PC-3 (cell line): ENCODE measurements at regions not wholly inside any gene's neighbourhood (a gene's known extent, or its start where the extent isn't known, plus 50 kb on each side); places are given as distances from the start of the nearest gene placed in this dataset.

Experiments
- ATAC-seq: fragments of 200-7000 bp; cut with Tn5 transposase; 2 replicates; pipeline ENCODE4 v1.9.1; 2020; ENCODE audit warnings: mild to moderate bottlenecking, moderate library complexity
- BruUV-seq: library from RNA; stranded (reverse); fragments of 400-500 nt; replicated peaks from 2 replicates; lab custom pipeline; 2021; lab: Mats Ljungman, UMichigan
- CTCF ChIA-PET: fragments of 300-600 bp; sonication (Branson Sonifier 250); formaldehyde crosslinking; loops from one replicate; lab custom pipeline; 2022; ENCODE audit warnings: antibody characterized with exemption; lab: Charles Lee
- POLR2A ChIA-PET: fragments of 300-600 bp; sonication (Branson Sonifier 250); formaldehyde crosslinking; loops from one replicate; lab custom pipeline; 2022; ENCODE audit warnings: antibody characterized with exemption; ENCODE audit not compliant: unreplicated experiment; lab: Charles Lee
- DNase-seq: peaks from one replicate; pipeline ENCODE4 v3.0.0-alpha.2; 2015
- H2AFZ ChIP-seq: fragments of 300-600 bp; sonication (generic); 2 replicates; pipeline ENCODE4 v1.6.0; 2016; ENCODE audit warnings: antibody characterized with exemption, low read length
- H3F3A ChIP-seq: fragments of 300-600 bp; sonication (generic); one replicate; pipeline ENCODE4 v1.6.0; 2017; ENCODE audit warnings: antibody characterized with exemption, low read length, control low read depth, mild to moderate bottlenecking; ENCODE audit not compliant: unreplicated experiment
- H3K27ac ChIP-seq: fragments of 300-600 bp; sonication (generic); 2 replicates; pipeline ENCODE4 v1.5.1; 2016; ENCODE audit warnings: mild to moderate bottlenecking, low read length
- H3K27me3 ChIP-seq: fragments of 300-600 bp; sonication (generic); 2 replicates; pipeline ENCODE4 v1.6.1; 2016; ENCODE audit warnings: low read length, mixed read lengths
- H3K36me3 ChIP-seq: fragments of 300-600 bp; sonication (generic); 2 replicates; pipeline ENCODE4 v1.6.1; 2016; ENCODE audit warnings: low read depth, mixed run types, low read length, mixed read lengths
- H3K4me1 ChIP-seq: fragments of 300-600 bp; sonication (generic); 2 replicates; pipeline ENCODE4 v1.5.1; 2016; ENCODE audit warnings: low read length; ENCODE audit not compliant: insufficient read depth
- H3K4me2 ChIP-seq: fragments of 300-600 bp; sonication (generic); 2 replicates; pipeline ENCODE4 v1.6.0; 2016; ENCODE audit warnings: low read length
- H3K4me3 ChIP-seq: fragments of 300-600 bp; sonication (generic); 2 replicates; pipeline ENCODE4 v1.5.1; 2016; ENCODE audit warnings: mild to moderate bottlenecking, low read length, mixed read lengths
- H3K79me2 ChIP-seq: fragments of 300-600 bp; sonication (generic); 2 replicates; pipeline ENCODE4 v1.6.1; 2017; ENCODE audit warnings: low read length, mixed read lengths
- H3K9ac ChIP-seq: fragments of 300-600 bp; sonication (generic); 2 replicates; pipeline ENCODE4 v1.6.0; 2016; ENCODE audit warnings: mild to moderate bottlenecking, low read length
- H3K9me2 ChIP-seq: fragments of 300-600 bp; sonication (generic); replicated peaks from 2 replicates; pipeline ENCODE4 v1.6.1; 2016; ENCODE audit warnings: mixed run types, low read length, mixed read lengths
- H3K9me3 ChIP-seq: fragments of 300-600 bp; sonication (generic); 2 replicates; pipeline ENCODE4 v1.6.1; 2016; ENCODE audit warnings: low read length, mixed read lengths
- H4K20me1 ChIP-seq: fragments of 300-600 bp; sonication (generic); 2 replicates; pipeline ENCODE4 v1.6.1; 2016; ENCODE audit warnings: low read length, mixed read lengths
- EZH2 ChIP-seq: fragments of 300-600 bp; sonication (generic); IDR thresholded peaks from one replicate; pipeline ENCODE4 v1.6.1; 2017; ENCODE audit warnings: antibody characterized with exemption, mild to moderate bottlenecking, low read length; ENCODE audit not compliant: unreplicated experiment
- EZH2phosphoT487 ChIP-seq: fragments of 300-600 bp; sonication (generic); IDR thresholded peaks from 2 replicates; pipeline ENCODE4 v1.6.1; 2018; ENCODE audit warnings: mild to moderate bottlenecking, antibody characterized with exemption, low read length, borderline replicate concordance
- intact Hi-C: fragments of 100-400 bp; cut with micrococcal nuclease; formaldehyde crosslinking; loops from 2 replicates; pipeline ENCODE4 v1.9.0; 2023
- TF ChIP-seq, protein P1 (sequence below): fragments of 300-600 bp; sonication (generic); conservative IDR thresholded peaks from 2 replicates; pipeline ENCODE4 v1.5.1; 2017; ENCODE audit warnings: antibody characterized with exemption, low read depth, mild to moderate bottlenecking, low read length

DNA sequence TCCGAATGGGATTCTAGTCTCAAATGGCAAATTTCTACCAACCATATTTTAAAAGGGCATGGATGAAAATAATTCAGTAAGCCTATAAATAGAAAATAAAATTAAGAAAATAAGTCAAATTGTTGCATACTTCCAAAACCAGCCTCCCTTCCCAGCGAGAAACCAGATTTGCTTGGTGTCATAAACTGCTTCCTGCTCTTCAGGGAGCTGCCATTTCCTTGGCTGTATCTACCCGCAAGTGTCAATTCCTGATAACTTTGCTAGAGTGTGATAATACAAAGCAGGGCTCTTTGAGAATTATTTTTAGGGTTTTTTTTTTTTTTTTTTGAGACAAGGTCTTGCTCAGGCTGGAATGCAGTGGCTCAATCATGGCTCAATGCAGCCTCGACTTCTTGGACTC, 62.3 kb downstream of the S1PR1 start:
- DNase-seq, result no peak
- H3K27ac ChIP-seq, result no peak overlapping the region
- H3K27me3 ChIP-seq, result no peaks in the 10 kb centered on the region
- no TSS peak for BruUV-seq
- peaks cover 15% of the 10 kb centered on the region for H3K4me1 ChIP-seq
- H3F3A ChIP-seq, result no peaks in the 10 kb centered on the region
- H3K4me3 ChIP-seq, result no peak overlapping the region
- H3K36me3 ChIP-seq, result no peaks in the 10 kb centered on the region
- POLR2A ChIA-PET, result no interaction called here
- CTCF ChIA-PET, result interaction anchor here (1.1 kb wide), 1 partner anchor 10 kb away, joined by 3 read pairs; no protein-coding TSS in a partner anchor
- H3K9ac ChIP-seq, result no peak overlapping the region
- ATAC-seq, result no peak
- intact Hi-C loops, result no loop called here
- no peaks in the 10 kb centered on the region for H3K79me2 ChIP-seq
- TF ChIP-seq EZH2, result no peak
- TF ChIP-seq, protein P1, sequence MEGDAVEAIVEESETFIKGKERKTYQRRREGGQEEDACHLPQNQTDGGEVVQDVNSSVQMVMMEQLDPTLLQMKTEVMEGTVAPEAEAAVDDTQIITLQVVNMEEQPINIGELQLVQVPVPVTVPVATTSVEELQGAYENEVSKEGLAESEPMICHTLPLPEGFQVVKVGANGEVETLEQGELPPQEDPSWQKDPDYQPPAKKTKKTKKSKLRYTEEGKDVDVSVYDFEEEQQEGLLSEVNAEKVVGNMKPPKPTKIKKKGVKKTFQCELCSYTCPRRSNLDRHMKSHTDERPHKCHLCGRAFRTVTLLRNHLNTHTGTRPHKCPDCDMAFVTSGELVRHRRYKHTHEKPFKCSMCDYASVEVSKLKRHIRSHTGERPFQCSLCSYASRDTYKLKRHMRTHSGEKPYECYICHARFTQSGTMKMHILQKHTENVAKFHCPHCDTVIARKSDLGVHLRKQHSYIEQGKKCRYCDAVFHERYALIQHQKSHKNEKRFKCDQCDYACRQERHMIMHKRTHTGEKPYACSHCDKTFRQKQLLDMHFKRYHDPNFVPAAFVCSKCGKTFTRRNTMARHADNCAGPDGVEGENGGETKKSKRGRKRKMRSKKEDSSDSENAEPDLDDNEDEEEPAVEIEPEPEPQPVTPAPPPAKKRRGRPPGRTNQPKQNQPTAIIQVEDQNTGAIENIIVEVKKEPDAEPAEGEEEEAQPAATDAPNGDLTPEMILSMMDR, result no peak
- no peak for TF ChIP-seq EZH2phosphoT487
- no peak overlapping the region for H3K4me2 ChIP-seq
- no peaks in the 10 kb centered on the region for H3K9me3 ChIP-seq
- no peak overlapping the region for H2AFZ ChIP-seq
- no peaks in the 10 kb centered on the region for H4K20me1 ChIP-seq
- H3K9me2 ChIP-seq, result no peaks in the 10 kb centered on the region

DNA sequence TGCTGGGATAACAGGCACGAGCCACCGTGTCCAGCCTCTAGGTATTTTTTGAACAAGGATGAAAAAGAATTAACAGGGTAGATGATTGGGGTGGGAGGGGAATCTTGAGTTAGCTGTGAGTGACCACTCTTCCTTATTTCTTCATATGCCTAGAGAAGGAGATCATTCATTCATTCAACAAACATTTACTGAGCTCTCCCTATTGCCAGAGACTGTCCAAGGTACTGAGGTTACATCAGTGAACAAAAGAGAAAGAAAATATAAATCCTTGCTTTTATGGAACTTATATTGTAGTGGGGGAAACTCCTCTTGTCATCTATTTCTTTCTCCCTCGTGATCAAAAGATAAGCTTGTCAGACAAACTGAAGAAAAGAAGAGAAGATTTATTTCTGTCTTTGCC, 62.9 kb downstream of the S1PR1 start:
- ATAC-seq (no peak), DNase-seq (no peak)
- ChIA-PET POLR2A (no interaction called here), CTCF (interaction anchor here (1.1 kb wide), 1 partner anchor 10 kb away, joined by 3 read pairs; no protein-coding TSS in a partner anchor)
- H3K4me1 ChIP-seq, result peaks cover 12% of the 10 kb centered on the region; the same call in 1 of the 2 replicates
- H3K36me3 ChIP-seq, result no peaks in the 10 kb centered on the region
- no TSS peak for BruUV-seq
- H3F3A ChIP-seq, result no peaks in the 10 kb centered on the region
- H3K79me2 ChIP-seq, result no peaks in the 10 kb centered on the region
- TF ChIP-seq, protein P1, result no peak
- TF ChIP-seq EZH2phosphoT487 (no peak), EZH2 (no peak)
- H3K9me2 ChIP-seq, result no peaks in the 10 kb centered on the region
- H3K27me3 ChIP-seq, result 0 out of 2 replicates have a peak, but pooled peaks cover 4% of the 10 kb centered on the region
- no peaks in the 10 kb centered on the region for H4K20me1 ChIP-seq
- no peak overlapping the region for H3K4me3 ChIP-seq
- no peak overlapping the region for H2AFZ ChIP-seq
- intact Hi-C loops, result no loop called here
- no peak overlapping the region for H3K27ac ChIP-seq
- no peak overlapping the region for H3K9ac ChIP-seq
- H3K4me2 ChIP-seq, result no peak overlapping the region
- no peaks in the 10 kb centered on the region for H3K9me3 ChIP-seq

DNA sequence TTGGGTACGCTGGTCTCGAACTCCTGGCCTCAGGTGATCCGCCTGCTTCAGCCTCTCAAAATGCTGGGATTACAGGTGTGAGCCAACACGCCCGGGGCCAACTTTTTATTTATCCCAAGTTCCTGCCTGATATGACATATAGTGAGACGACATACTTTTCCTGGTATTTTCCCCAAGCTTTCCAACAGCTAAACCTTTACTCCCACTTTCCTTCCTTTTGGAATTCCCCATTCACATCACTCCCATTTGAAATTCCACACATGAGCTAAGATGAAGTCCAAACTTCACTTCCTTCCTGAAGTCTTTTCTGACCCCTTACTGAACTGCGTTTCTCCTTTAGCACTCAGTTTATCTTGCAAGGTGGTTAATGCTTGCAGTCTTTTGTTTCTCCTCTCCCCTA, 64.1 kb downstream of the S1PR1 start:
- Histone ChIP-seq H2AFZ (no peak overlapping the region), H3K4me2 (no peak overlapping the region), H3K4me1 (0 out of 2 replicates have a peak, but pooled peaks cover 5% of the 10 kb centered on the region), H3K36me3 (no peaks in the 10 kb centered on the region), H3K79me2 (no peaks in the 10 kb centered on the region), H3K9me2 (no peaks in the 10 kb centered on the region), H4K20me1 (no peaks in the 10 kb centered on the region), H3F3A (no peaks in the 10 kb centered on the region), H3K27me3 (0 out of 2 replicates have a peak, but pooled peaks cover 15% of the 10 kb centered on the region), H3K9me3 (no peaks in the 10 kb centered on the region), H3K9ac (no peak overlapping the region), H3K4me3 (no peak overlapping the region), H3K27ac (no peak overlapping the region)
- ChIA-PET CTCF (no interaction called here), POLR2A (no interaction called here)
- ATAC-seq (no peak), DNase-seq (no peak)
- TF ChIP-seq EZH2 (no peak), EZH2phosphoT487 (no peak)
- TF ChIP-seq, protein P1, result no peak
- intact Hi-C loops, result no loop called here
- BruUV-seq, result no TSS peak
